Stomach (tissue), 8 donors: ENCODE measurements at regions not wholly inside any gene's neighbourhood (a gene's known extent, or its start where the extent isn't known, plus 50 kb on each side); places are given as distances from the start of the nearest gene placed in this dataset.

ENCODE experiments used
- DNase-seq, 2 donors: peaks; one replicate each; pipeline versions ENCODE4 v3.0.0 to v3.0.0-alpha.2; 2013 to 2019
- H3K27ac ChIP-seq, 5 donors: fragments of 200-600 bp in 4 of 5; sonication (generic) in 4 of 5; one replicate each; pipeline ENCODE4 v1.5.1; 2013 to 2019; ENCODE audit warnings: mild to moderate bottlenecking in 1 of 5, moderate library complexity in 1 of 5
- H3K27me3 ChIP-seq, 3 donors: fragments of 200-600 bp; sonication (generic); one replicate each; pipeline ENCODE4 v1.5.1; 2017 to 2019; ENCODE audit warnings: mixed run types in 1 of 3
- H3K36me3 ChIP-seq, 4 donors: fragments of 200-600 bp; sonication (generic); 1 replicate in 3 of 4; 2 replicates in 1 of 4; pipeline ENCODE4 v1.5.1; 2016 to 2019
- H3K4me1 ChIP-seq, 4 donors: fragments of 200-600 bp; sonication (generic); one replicate each; pipeline ENCODE4 v1.5.1; 2016 to 2019
- H3K4me3 ChIP-seq, 4 donors: fragments of 200-600 bp; sonication (generic) in 3 of 4; one replicate each; pipeline ENCODE4 v1.5.1; 2016 to 2019; ENCODE audit warnings: mild to moderate bottlenecking in 1 of 4
- H3K9me3 ChIP-seq, 4 donors: fragments of 200-600 bp; sonication (generic); one replicate each; pipeline ENCODE4 v1.5.1; 2016 to 2019
- CTCF ChIP-seq, 7 experiments: fragments of 450-650 bp in 4 of 7; fragments of 200-600 bp in 3 of 7; sonication (generic) in 3 of 7; IDR thresholded peaks; one replicate each; pipeline ENCODE4 v1.5.1; 2016 to 2019; ENCODE audit warnings: antibody characterized with exemption in 7 of 7, control low read depth in 2 of 7, mild to moderate bottlenecking in 1 of 7
- EP300 ChIP-seq: sonication (generic); formaldehyde crosslinking; IDR thresholded peaks from one replicate; pipeline ENCODE4 v1.6.1; 2017; ENCODE audit warnings: antibody characterized with exemption
- POLR2A ChIP-seq, 4 donors: fragments of 450-650 bp; IDR thresholded peaks; one replicate each; pipeline ENCODE4 v1.6.1; 2016; ENCODE audit warnings: antibody characterized with exemption in 4 of 4, control low read depth in 2 of 4, mild to moderate bottlenecking in 1 of 4, moderate library complexity in 1 of 4
- POLR2AphosphoS5 ChIP-seq, 3 donors: sonication (generic); formaldehyde crosslinking; IDR thresholded peaks; one replicate each; pipeline ENCODE4 v1.6.1; 2016; ENCODE audit warnings: antibody characterized with exemption in 3 of 3
- WGBS, 5 donors: extraction: QIAGEN DNeasy Blood & Tissue Kit in 3 of 5; methylation state at CpG; one replicate each; pipeline versions ENCODE4 v1.1.5 to v1.1.7; 2013 to 2018; 5-methylcytosine and 5-hydroxymethylcytosine counted together
- intact Hi-C: fragments of 100-400 bp; cut with DNase I; formaldehyde crosslinking; loops from one replicate; pipeline ENCODE4 v1.15.1; 2023; ENCODE audit warnings: low total_unique reads
- donor health status: healthy with polysubstance abuse.
- donor health status: Bipolar disorder and iron deficiency.
- donor health status: healthy.

- Histone ChIP-seq H3K4me1 (no peaks in the 10 kb centered on the region), H3K27me3 (no peaks in the 10 kb centered on the region), H3K9me3 (no peaks in the 10 kb centered on the region), H3K27ac (no peak overlapping the region), H3K36me3 (no peaks in the 10 kb centered on the region), H3K4me3 (no peak overlapping the region)
- DNase-seq = no peak
- 84 to 89% (median 86%) methylated on average over 5 to 7 of the region's 7 CpGs for WGBS, 5 donors
- TF ChIP-seq POLR2A (IDR thresholded peaks at IDR 0.05) = no peak
- TF ChIP-seq CTCF (IDR thresholded peaks at IDR 0.05) = no peak
- TF ChIP-seq POLR2AphosphoS5 (IDR thresholded peaks at IDR 0.05) = no peak
- TF ChIP-seq EP300 = no peak
- intact Hi-C loops = no loop called here
These were observed 97.3 kb upstream of the SMIM21 start for GRCh38 chr18:75524841-75525240.

- no peak overlapping the region for H3K27ac ChIP-seq
- WGBS, 5 donors = 88 to 93% (median 91%) methylated on average over 8 of the region's 8 CpGs
- intact Hi-C loops = no loop called here
These were observed 96.7 kb upstream of the SMIM21 start for GRCh38 chr18:75524181-75524580.

DNA sequence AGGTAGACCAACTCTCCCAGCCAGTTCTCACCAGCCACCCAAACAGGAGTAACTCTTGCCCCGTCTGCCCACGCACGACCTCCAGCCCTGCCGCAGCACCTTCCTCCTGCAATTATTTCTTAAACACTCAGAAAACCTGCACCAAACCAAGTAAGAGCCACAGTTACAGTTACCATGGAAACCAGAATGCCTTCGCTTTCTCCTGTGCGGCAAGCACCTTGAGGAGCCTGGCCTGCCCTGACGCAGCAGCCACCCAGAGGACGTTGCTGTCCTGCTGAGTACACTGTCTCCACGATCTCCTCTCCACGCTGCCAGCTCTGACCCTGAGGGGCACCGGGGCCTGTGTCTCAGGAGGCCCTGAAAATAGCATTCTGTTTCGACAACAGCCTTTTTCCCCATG, 94.3 kb upstream of the SMIM21 start:
- H3K36me3 ChIP-seq = no peaks in the 10 kb centered on the region
- intact Hi-C loops = no loop called here
- DNase-seq = no peak
- H3K27me3 ChIP-seq = no peaks in the 10 kb centered on the region
- no peak overlapping the region for H3K27ac ChIP-seq
- H3K4me1 ChIP-seq = no peaks in the 10 kb centered on the region
- H3K4me3 ChIP-seq = no peak overlapping the region
- H3K9me3 ChIP-seq = no peaks in the 10 kb centered on the region
- 67 to 85% (median 73%) methylated on average over 9 to 12 of the region's 12 CpGs for WGBS, 5 donors
- no peak for TF ChIP-seq CTCF (IDR thresholded peaks at IDR 0.05)
- TF ChIP-seq POLR2AphosphoS5 (IDR thresholded peaks at IDR 0.05) = no peak
- no peak for TF ChIP-seq EP300
- no peak for TF ChIP-seq POLR2A (IDR thresholded peaks at IDR 0.05)

More at GRCh38 chr18:75524181-75524580, 96.7 kb upstream of the SMIM21 start:
- Histone ChIP-seq H3K27me3 (no peaks in the 10 kb centered on the region), H3K4me1 (no peaks in the 10 kb centered on the region), H3K36me3 (no peaks in the 10 kb centered on the region), H3K4me3 (no peak overlapping the region), H3K9me3 (no peaks in the 10 kb centered on the region)
- no peak for DNase-seq
- TF ChIP-seq POLR2A (IDR thresholded peaks at IDR 0.05) = no peak
- no peak for TF ChIP-seq CTCF (IDR thresholded peaks at IDR 0.05)
- no peak for TF ChIP-seq POLR2AphosphoS5 (IDR thresholded peaks at IDR 0.05)
- TF ChIP-seq EP300 = no peak

DNA sequence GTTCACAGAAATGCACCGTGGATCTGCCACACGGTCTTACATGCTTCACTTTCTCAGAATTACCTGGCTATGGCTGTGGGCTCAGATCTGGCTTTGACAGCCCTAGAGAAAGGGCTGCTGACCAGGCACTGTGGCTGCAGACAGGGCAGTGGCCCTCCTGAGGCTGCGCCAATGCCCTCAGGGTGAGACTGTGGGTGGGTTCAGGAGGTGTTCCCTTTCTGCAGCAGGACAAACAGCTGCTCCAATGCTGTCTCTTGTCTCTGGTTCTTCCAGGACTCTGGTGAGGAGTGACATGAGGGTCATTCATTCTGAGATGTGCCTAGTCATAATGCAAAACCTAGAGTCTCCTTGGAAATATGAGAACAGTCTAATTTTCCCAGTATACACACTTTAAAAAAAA, 90.5 kb upstream of the SMIM21 start:
- Histone ChIP-seq H3K27me3 (no peaks in the 10 kb centered on the region), H3K27ac (no peak overlapping the region), H3K4me1 (no peaks in the 10 kb centered on the region), H3K4me3 (no peak overlapping the region), H3K36me3 (no peaks in the 10 kb centered on the region), H3K9me3 (peaks cover 0 to 12% (median 10%) of the 10 kb centered on the region in 4 donors)
- intact Hi-C loops = no loop called here
- no peak for TF ChIP-seq POLR2AphosphoS5 (IDR thresholded peaks at IDR 0.05)
- no peak for DNase-seq
- WGBS, 5 donors = 83 to 96% (median 91%) methylated on average over 2 to 3 of the region's 3 CpGs

- no peak overlapping the region for H3K27ac ChIP-seq
- 78 to 92% (median 89%) methylated on average over 3 of the region's 3 CpGs for WGBS, 5 donors
- no peak for DNase-seq
- no peak overlapping the region for H3K4me3 ChIP-seq
- H3K9me3 ChIP-seq = peaks cover 0 to 18% (median 17%) of the 10 kb centered on the region in 4 donors
- intact Hi-C loops = no loop called here
- no peaks in the 10 kb centered on the region for H3K27me3 ChIP-seq
- no peaks in the 10 kb centered on the region for H3K4me1 ChIP-seq
- TF ChIP-seq CTCF (IDR thresholded peaks at IDR 0.05) (no peak), POLR2AphosphoS5 (IDR thresholded peaks at IDR 0.05) (no peak), POLR2A (IDR thresholded peaks at IDR 0.05) (no peak)
- no peaks in the 10 kb centered on the region for H3K36me3 ChIP-seq
These were observed 89.8 kb upstream of the SMIM21 start for GRCh38 chr18:75517286-75517685.
